HL-60 (cell line): ENCODE measurements at regions not wholly inside any gene's neighbourhood (a gene's known extent, or its start where the extent isn't known, plus 50 kb on each side); places are given as distances from the start of the nearest gene placed in this dataset.

Experiments
- DNase-seq, 2 experiments: peaks; one replicate each; pipeline ENCODE4 v3.0.0-alpha.2; 2010 to 2020; ENCODE audit warnings: low read depth in 1 of 2, low spot score in 1 of 2
- H3K27ac ChIP-seq: fragments of 250-450 bp; sonication (Bioruptor Pico); replicated peaks from 2 replicates; pipeline ENCODE4 v1.5.1; 2020; ENCODE audit warnings: mild to moderate bottlenecking, moderate library complexity
- H3K27me3 ChIP-seq: fragments of 250-450 bp; sonication (Bioruptor Pico); 2 replicates; pipeline ENCODE4 v1.5.1; 2021; ENCODE audit warnings: mild to moderate bottlenecking, moderate library complexity; ENCODE audit not compliant: insufficient read depth, poor library complexity, severe bottlenecking
- H3K4me3 ChIP-seq: replicated peaks from 2 replicates; pipeline ENCODE4 v1.5.1; 2011; ENCODE audit warnings: mild to moderate bottlenecking, control low read depth, low read length; ENCODE audit not compliant: insufficient read depth
- GABPA ChIP-seq: IDR thresholded peaks from 2 replicates; pipeline ENCODE4 v1.6.1; 2012; ENCODE audit warnings: low read depth
- POLR2AphosphoS5 ChIP-seq: IDR thresholded peaks from 2 replicates; pipeline ENCODE4 v1.6.1; 2012; ENCODE audit warnings: low read depth
- REST ChIP-seq: IDR thresholded peaks from 2 replicates; pipeline ENCODE4 v1.6.1; 2012; ENCODE audit warnings: low read depth; ENCODE audit not compliant: insufficient replicate concordance
- SPI1 ChIP-seq: IDR thresholded peaks from 2 replicates; pipeline ENCODE4 v1.6.1; 2012; ENCODE audit warnings: low read depth, mild to moderate bottlenecking, borderline replicate concordance
- TF ChIP-seq, protein P1 (sequence below): IDR thresholded peaks from one replicate; pipeline ENCODE4 v1.5.1; 2011; ENCODE audit warnings: low read length, control low read depth, inconsistent platforms; ENCODE audit not compliant: insufficient read depth

- Histone ChIP-seq H3K27ac (no peak overlapping the region), H3K4me3 (no peak overlapping the region), H3K27me3 (no peaks in the 10 kb centered on the region)
- TF ChIP-seq, protein P1, sequence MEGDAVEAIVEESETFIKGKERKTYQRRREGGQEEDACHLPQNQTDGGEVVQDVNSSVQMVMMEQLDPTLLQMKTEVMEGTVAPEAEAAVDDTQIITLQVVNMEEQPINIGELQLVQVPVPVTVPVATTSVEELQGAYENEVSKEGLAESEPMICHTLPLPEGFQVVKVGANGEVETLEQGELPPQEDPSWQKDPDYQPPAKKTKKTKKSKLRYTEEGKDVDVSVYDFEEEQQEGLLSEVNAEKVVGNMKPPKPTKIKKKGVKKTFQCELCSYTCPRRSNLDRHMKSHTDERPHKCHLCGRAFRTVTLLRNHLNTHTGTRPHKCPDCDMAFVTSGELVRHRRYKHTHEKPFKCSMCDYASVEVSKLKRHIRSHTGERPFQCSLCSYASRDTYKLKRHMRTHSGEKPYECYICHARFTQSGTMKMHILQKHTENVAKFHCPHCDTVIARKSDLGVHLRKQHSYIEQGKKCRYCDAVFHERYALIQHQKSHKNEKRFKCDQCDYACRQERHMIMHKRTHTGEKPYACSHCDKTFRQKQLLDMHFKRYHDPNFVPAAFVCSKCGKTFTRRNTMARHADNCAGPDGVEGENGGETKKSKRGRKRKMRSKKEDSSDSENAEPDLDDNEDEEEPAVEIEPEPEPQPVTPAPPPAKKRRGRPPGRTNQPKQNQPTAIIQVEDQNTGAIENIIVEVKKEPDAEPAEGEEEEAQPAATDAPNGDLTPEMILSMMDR = no peak
- TF ChIP-seq GABPA = no peak
- TF ChIP-seq SPI1 = no peak
- no peak for TF ChIP-seq REST
- no peak for TF ChIP-seq POLR2AphosphoS5
- DNase-seq = no peak
Measured at GRCh38 chr3:81097889-81098288, 663.6 kb downstream of the GBE1 start.

DNA sequence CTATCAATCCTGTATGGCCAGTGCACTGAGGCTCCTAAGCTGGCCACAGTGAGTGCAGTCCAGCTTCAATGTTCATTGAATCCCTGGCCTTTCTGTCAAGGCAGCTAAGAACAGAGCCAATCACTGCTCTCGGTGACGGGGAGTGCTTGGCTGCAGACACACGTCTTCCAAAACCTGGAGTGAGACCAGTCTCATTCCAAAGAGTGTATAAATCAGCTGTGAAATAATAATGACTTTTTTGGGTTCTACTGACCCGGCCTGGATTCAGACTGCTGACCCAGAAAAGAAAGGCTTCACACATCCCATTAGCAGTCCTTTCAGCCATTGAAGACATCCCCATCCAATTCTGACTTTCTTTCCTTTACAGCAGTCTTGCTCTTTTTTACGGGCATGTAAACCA is 665.5 kb downstream of the GBE1 start:
- no peak for DNase-seq
- TF ChIP-seq POLR2AphosphoS5 (no peak), GABPA (no peak), REST (no peak), SPI1 (no peak)
- TF ChIP-seq, protein P1 = no peak
- no peaks in the 10 kb centered on the region for H3K27me3 ChIP-seq
- H3K27ac ChIP-seq = no peak overlapping the region
- no peak overlapping the region for H3K4me3 ChIP-seq

DNA sequence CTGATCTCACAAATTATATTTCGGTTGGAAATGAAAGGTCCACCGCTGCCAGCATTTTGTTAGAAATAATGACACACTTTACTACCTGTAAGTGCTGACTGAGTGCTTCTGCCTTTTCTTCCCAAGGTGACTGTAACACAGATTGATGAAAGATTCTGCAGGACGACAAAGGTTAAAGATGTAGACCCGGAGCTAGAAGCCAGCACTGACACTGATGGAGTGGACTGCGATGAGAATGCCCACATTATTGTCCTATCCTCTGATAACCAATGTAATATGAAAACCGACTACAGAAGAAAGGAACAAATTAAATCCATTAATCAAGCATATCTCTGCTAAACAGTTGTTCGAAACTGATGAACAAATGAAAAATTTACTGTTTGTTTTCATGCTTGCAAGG is 666.5 kb downstream of the GBE1 start:
- Histone ChIP-seq H3K4me3 (no peak overlapping the region), H3K27ac (no peak overlapping the region), H3K27me3 (no peaks in the 10 kb centered on the region)
- TF ChIP-seq REST (no peak), POLR2AphosphoS5 (no peak), GABPA (no peak), SPI1 (no peak)
- TF ChIP-seq, protein P1 = no peak
- DNase-seq = no peak
